ENCODE measurements at regions not wholly inside any gene's neighbourhood (a gene's known extent, or its start where the extent isn't known, plus 50 kb on each side); places are given as distances from the start of the nearest gene placed in this dataset.

- TF ChIP-seq CTCF (IDR thresholded peaks at IDR 0.05) (no peak), POLR2A (IDR thresholded peaks at IDR 0.05) (no peak)
Measured at GRCh38 chr1:59113876-59114457, 182.9 kb upstream of the FGGY start.
